HG03354 (cell line): ENCODE measurements at regions not wholly inside any gene's neighbourhood (a gene's known extent, or its start where the extent isn't known, plus 50 kb on each side); places are given as distances from the start of the nearest gene placed in this dataset.
"Not testable (repeated sequence)": the region's sequence is repeated elsewhere in the genome, so short reads cannot be mapped to it uniquely, and the experiment has no call there.

Experiments
- ATAC-seq: cut with Tn5 transposase; IDR thresholded peaks from one replicate; pipeline ENCODE4 v1.9.1; 2021; ENCODE audit warnings: mild to moderate bottlenecking; ENCODE audit not compliant: unreplicated experiment, poor library complexity, severe bottlenecking

- no peak for ATAC-seq
Measured at GRCh38 chr1:10935724-10936123, 76.7 kb upstream of the TARDBP start.

- ATAC-seq, result no peak
Measured at GRCh38 chr1:10936998-10937901, 75.2 kb upstream of the TARDBP start.

- ATAC-seq, result no peak
Measured at GRCh38 chr1:10938741-10939417, 73.6 kb upstream of the TARDBP start.

- peak; percentile 76 for ATAC-seq
Measured at GRCh38 chr1:10939654-10940450, 72.6 kb upstream of the TARDBP start.

GRCh38 chr1:10940451-10940804 lies 72.0 kb upstream of the TARDBP start:
- ATAC-seq, result peak; percentile 21

GRCh38 chr1:10940838-10941237 lies 71.6 kb upstream of the TARDBP start:
- no peak for ATAC-seq

GRCh38 chr1:10941891-10942541 lies 70.4 kb upstream of the TARDBP start:
- ATAC-seq, result no peak

- ATAC-seq, result no peak
Measured at GRCh38 chr1:10942542-10942912, 69.9 kb upstream of the TARDBP start.

- no peak for ATAC-seq
Measured at GRCh38 chr1:10943041-10943440, 69.4 kb upstream of the TARDBP start.

GRCh38 chr1:10943991-10944730 lies 68.3 kb upstream of the TARDBP start:
- no peak for ATAC-seq

- no peak for ATAC-seq
Measured at GRCh38 chr1:10945991-10946509, 66.4 kb upstream of the TARDBP start.

GRCh38 chr1:10947181-10947580 lies 65.3 kb upstream of the TARDBP start:
- ATAC-seq, result no peak

- ATAC-seq, result no peak
Measured at GRCh38 chr1:10947691-10948462, 64.6 kb upstream of the TARDBP start.

GRCh38 chr1:10948463-10948775 lies 64.0 kb upstream of the TARDBP start:
- ATAC-seq, result no peak

GRCh38 chr1:10950316-10951172 lies 61.9 kb upstream of the TARDBP start:
- ATAC-seq, result no peak

GRCh38 chr1:10951298-10951697 lies 61.2 kb upstream of the TARDBP start:
- not testable (repeated sequence) for ATAC-seq

- no peak for ATAC-seq
Measured at GRCh38 chr1:10951961-10952360, 60.5 kb upstream of the TARDBP start.
